ENCODE measurements at regions not wholly inside any gene's neighbourhood (a gene's known extent, or its start where the extent isn't known, plus 50 kb on each side); places are given as distances from the start of the nearest gene placed in this dataset.

DNA sequence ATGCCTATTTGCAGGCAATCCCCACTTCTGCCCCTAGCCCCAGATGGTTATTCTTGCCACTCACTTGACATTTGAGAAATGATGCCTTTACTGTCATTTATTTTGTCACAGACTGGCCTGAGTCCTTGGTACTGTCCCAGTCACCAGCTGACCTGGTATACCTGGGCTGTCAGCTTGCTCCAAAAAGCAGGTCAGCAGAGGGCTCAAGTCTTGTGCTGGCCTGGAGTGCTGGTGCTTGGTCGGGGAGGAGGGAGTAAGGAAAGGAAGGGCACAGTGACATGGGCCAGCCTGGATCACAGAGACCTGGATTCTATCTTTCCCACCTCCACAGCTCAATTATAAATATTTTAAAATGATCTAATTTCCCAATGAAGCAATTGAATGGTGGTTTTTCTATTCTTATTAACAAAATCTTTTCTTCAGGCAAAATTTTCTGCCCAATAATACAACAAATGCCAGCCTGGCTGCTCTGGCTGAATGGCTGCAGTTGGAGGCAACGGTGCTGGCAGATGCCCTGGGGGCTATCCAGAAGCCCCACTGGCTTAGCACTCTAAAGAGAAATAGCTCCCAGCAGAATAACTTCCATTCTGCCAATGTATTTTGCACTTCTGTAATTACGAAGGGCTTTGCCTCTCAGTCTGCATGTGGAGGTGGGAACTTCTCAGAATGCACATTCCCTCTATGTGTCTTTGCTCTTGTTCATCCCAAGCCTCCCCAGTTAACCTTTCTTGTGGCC is 160.6 kb downstream of the GADD45G start:
- no peaks in the 10 kb centered on the region for H3K4me1 ChIP-seq (replicated peaks in 1 of 2)
- no peaks in the 10 kb centered on the region for H3K9me3 ChIP-seq (replicated peaks in 1 of 3)
- no peak for TF ChIP-seq POLR2A (IDR thresholded peaks at IDR 0.05)
- TF ChIP-seq, protein P1, sequence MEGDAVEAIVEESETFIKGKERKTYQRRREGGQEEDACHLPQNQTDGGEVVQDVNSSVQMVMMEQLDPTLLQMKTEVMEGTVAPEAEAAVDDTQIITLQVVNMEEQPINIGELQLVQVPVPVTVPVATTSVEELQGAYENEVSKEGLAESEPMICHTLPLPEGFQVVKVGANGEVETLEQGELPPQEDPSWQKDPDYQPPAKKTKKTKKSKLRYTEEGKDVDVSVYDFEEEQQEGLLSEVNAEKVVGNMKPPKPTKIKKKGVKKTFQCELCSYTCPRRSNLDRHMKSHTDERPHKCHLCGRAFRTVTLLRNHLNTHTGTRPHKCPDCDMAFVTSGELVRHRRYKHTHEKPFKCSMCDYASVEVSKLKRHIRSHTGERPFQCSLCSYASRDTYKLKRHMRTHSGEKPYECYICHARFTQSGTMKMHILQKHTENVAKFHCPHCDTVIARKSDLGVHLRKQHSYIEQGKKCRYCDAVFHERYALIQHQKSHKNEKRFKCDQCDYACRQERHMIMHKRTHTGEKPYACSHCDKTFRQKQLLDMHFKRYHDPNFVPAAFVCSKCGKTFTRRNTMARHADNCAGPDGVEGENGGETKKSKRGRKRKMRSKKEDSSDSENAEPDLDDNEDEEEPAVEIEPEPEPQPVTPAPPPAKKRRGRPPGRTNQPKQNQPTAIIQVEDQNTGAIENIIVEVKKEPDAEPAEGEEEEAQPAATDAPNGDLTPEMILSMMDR (IDR thresholded peaks at IDR 0.05): no peak
- intact Hi-C loops (cut with DNase I): no loop called here
- no peak overlapping the region for H3K4me3 ChIP-seq
- no peak overlapping the region for H3K27ac ChIP-seq
- WGBS, 4 donors: 75 to 90% (median 86%) methylated on average over 3 of the region's 3 CpGs
- no peaks in the 10 kb centered on the region for H3K27me3 ChIP-seq
- no peaks in the 10 kb centered on the region for H3K36me3 ChIP-seq (replicated peaks in 1 of 2)
- no peak for DNase-seq

DNA sequence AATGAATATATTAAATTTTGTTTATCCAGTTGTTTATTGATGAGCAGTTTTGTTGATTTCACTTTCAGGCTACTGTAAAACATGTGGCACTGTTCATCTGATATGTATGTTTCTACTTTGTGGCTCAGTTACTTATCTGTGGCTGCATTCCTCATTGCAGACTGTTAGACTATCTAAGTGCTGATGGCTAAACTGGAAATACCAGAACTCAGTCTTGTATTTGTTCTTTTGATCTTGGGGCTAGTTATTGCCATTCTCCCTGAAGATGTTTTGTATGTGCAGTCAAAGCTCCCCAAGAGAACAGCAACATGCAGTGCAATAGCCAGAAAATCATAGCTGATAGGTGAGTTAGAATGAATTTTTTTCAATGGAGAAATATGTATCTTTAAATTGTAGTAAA is 162.2 kb downstream of the GADD45G start:
- TF ChIP-seq POLR2A (IDR thresholded peaks at IDR 0.05): no peak
- TF ChIP-seq, protein P1 (IDR thresholded peaks at IDR 0.05): no peak
- H3K4me1 ChIP-seq (replicated peaks in 1 of 2): no peaks in the 10 kb centered on the region
- H3K36me3 ChIP-seq (replicated peaks in 1 of 2): no peaks in the 10 kb centered on the region
- intact Hi-C loops (cut with DNase I): no loop called here
- DNase-seq: no peak
- no peaks in the 10 kb centered on the region for H3K9me3 ChIP-seq (replicated peaks in 1 of 3)
- H3K27me3 ChIP-seq: no peaks in the 10 kb centered on the region
- no peak overlapping the region for H3K27ac ChIP-seq
- no peak overlapping the region for H3K4me3 ChIP-seq

DNA sequence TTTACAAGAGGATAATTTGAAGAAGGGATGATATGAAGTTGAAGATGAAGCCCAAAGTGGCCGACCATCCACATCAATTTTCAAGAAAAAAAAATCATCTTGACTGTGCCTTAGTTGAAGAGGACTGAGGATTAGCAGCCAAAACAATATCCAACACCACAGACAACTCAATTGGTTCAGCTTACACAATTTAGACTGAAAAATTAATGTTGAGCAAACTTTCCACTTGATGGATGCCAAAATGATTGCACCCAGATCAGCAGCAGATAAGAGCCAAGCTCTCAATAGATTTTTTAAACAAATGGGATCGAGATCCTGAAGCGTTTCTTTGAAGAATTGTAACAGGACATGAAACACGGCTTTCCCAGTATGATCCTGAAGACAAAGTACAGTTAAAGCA is 163.2 kb downstream of the GADD45G start:
- WGBS, 4 donors: 58 to 82% (median 77%) methylated on average over 4 of the region's 4 CpGs
- TF ChIP-seq, protein P1 (IDR thresholded peaks at IDR 0.05): no peak
- TF ChIP-seq POLR2A (IDR thresholded peaks at IDR 0.05): no peak
- Histone ChIP-seq H3K9me3 (replicated peaks in 1 of 3) (no peaks in the 10 kb centered on the region), H3K27me3 (no peaks in the 10 kb centered on the region), H3K4me1 (replicated peaks in 1 of 2) (no peaks in the 10 kb centered on the region), H3K27ac (no peak overlapping the region), H3K4me3 (no peak overlapping the region), H3K36me3 (replicated peaks in 1 of 2) (no peaks in the 10 kb centered on the region)
- DNase-seq: peak in 1 of 7 donors; percentile 6
- intact Hi-C loops (cut with DNase I): no loop called here

DNA sequence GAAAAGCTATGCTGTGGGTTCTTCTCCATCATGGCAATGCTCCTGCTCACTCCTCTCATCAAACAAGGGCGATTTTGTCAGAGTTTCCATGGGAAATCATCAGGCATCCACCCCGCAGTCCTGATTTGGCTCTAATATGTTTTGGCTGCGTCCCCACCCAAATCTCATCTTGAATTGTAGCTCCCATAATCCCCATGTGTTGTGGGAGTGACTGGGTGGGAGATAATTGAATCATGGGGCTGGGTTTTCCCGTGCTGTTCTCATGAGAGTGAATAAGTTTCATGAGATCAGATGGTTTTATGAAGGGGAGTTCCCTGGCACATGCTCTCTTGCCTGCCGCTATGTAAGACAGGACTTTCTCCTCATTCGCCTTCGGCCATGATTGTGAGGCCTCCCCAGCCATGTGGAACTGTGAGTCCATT is 163.8 kb downstream of the GADD45G start:
- Histone ChIP-seq H3K36me3 (replicated peaks in 1 of 2) (no peaks in the 10 kb centered on the region), H3K27ac (no peak overlapping the region)

More for the DNA sequence above, 163.8 kb downstream of the GADD45G start:
- Histone ChIP-seq H3K27me3 (no peaks in the 10 kb centered on the region), H3K4me1 (replicated peaks in 1 of 2) (no peaks in the 10 kb centered on the region), H3K4me3 (no peak overlapping the region), H3K9me3 (replicated peaks in 1 of 3) (no peaks in the 10 kb centered on the region)
- TF ChIP-seq, protein P1 (IDR thresholded peaks at IDR 0.05): no peak
- TF ChIP-seq POLR2A (IDR thresholded peaks at IDR 0.05): no peak
- WGBS, 4 donors: 82 to 93% (median 91%) methylated on average over 7 of the region's 7 CpGs
- peak in 1 of 7 donors; percentile 5 for DNase-seq
- intact Hi-C loops (cut with DNase I): no loop called here
